Choroid plexus epithelial cell (primary cell): ENCODE measurements at regions not wholly inside any gene's neighbourhood (a gene's known extent, or its start where the extent isn't known, plus 50 kb on each side); places are given as distances from the start of the nearest gene placed in this dataset.

Source experiments
- DNase-seq: peaks from one replicate; pipeline ENCODE4 v3.0.0-alpha.2; 2010; ENCODE audit warnings: low read depth
- H3K4me3 ChIP-seq: 2 replicates; pipeline ENCODE4 v1.5.1; 2011; ENCODE audit warnings: low read depth, mild to moderate bottlenecking, control low read depth, low read length, moderate library complexity
- CTCF ChIP-seq: conservative IDR thresholded peaks from 2 replicates; pipeline ENCODE4 v1.5.1; 2011; ENCODE audit warnings: low read depth, mild to moderate bottlenecking, control low read depth, inconsistent platforms, low read length, moderate library complexity

DNA sequence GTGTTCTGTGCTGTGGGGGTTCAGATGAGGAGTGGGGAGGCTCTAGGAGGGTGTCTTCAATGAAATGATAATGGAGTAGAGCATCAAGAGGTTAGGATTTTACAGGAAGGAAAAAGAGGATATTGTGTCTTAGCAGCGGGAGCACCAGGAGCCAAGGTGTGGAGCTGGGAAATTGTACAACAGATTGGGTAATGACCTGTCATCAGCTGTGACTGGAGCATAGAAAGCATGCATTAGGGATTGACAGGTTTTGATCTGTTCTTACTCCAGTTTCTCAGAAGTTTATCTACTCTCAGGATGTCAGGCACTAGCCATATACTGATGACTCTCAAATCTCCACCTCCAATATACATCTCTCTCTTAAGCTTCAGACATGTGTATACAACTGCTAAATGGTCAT, 196.9 kb downstream of the ARHGAP12 start:
- no peak for DNase-seq
- TF ChIP-seq CTCF, result no peak
- H3K4me3 ChIP-seq, result no peak overlapping the region

DNA sequence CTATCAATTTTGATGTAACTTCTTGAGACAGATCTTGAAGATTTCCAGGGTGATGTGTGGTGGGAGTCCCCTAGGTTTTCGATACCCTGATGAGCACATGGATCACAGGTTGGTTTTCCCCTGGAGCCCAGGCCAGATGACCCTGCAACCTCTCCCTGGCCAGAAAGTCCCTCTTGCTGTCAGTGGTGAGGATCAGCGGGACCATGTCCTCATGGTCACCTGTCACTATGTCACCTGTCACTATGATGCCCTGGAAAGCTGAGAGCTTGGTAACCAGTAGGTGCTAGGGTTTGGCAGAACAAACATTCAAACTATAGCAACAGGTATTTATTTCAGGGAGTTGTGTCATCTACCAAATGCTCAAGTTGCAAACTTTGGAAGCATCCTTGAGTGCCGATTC, 197.9 kb downstream of the ARHGAP12 start:
- DNase-seq, result no peak
- TF ChIP-seq CTCF, result no peak
- no peak overlapping the region for H3K4me3 ChIP-seq

- no peak overlapping the region for H3K4me3 ChIP-seq
- no peak for TF ChIP-seq CTCF
- no peak for DNase-seq
These were observed 199.9 kb downstream of the ARHGAP12 start for GRCh38 chr10:31728698-31729224.

DNA sequence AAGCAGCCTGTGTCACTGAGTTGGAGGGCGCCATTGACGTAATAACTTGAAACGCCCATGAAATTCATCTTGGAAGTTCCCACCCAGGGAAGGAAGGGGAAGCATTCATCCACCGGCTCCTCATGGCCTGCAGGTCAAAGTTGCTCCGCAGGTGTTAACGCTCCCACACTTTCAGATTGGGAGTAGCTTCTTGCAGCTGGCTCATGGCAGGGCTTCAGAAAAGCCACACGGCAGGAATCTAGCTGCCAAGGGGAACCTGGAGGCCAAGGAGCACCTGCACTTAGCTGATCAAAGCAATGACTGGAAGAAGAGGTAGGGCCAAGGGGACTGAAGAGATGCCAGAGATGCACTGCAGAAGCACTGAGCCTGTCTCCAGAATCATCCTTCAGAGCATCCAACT, 203.2 kb downstream of the ARHGAP12 start:
- DNase-seq, result no peak
- H3K4me3 ChIP-seq, result no peak overlapping the region
- TF ChIP-seq CTCF, result no peak

DNA sequence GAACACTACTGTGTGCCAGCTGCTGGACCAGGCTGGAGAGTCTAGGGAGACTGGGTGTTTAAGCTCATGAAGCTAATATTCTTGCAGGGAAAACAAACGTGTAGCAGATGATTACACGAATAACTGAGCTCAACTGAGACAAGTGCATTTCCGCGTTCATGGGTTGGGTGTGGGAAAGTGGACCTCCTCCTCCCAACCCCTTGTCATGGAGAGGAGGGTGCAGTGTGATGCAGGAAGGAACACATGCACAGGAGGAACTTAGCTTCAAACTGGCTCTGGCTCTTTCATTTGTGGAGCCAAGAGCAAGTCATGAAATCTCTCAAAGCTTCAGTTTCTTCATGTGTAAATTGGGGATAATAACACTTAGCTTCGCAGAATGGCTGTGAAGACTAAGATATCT, 204.3 kb downstream of the ARHGAP12 start:
- no peak overlapping the region for H3K4me3 ChIP-seq
- no peak for DNase-seq
- TF ChIP-seq CTCF, result no peak

GRCh38 chr10:31723106-31723750, 205.4 kb downstream of the ARHGAP12 start:
- TF ChIP-seq CTCF, result no peak
- DNase-seq, result peak; percentile 43
- no peak overlapping the region for H3K4me3 ChIP-seq

- no peak overlapping the region for H3K4me3 ChIP-seq
- no peak for DNase-seq
- TF ChIP-seq CTCF, result no peak
These were observed 207.5 kb downstream of the ARHGAP12 start for GRCh38 chr10:31721096-31721495.
